Activated CD4-positive, CD25-positive, alpha-beta regulatory T cell treated with anti-CD3 and anti-CD28 coated beads, Interleukin-2, amount 50 U/mL, for 24 hours (primary cell): ENCODE measurements at regions not wholly inside any gene's neighbourhood (a gene's known extent, or its start where the extent isn't known, plus 50 kb on each side); places are given as distances from the start of the nearest gene placed in this dataset.

Source experiments
- ATAC-seq, 2 donors: fragments of 150-1000 bp; cut with Tn5 transposase; one replicate each; pipeline ENCODE4 v1.10.0; 2021; ENCODE audit warnings: mild to moderate bottlenecking in 1 of 2, moderate library complexity in 1 of 2

DNA sequence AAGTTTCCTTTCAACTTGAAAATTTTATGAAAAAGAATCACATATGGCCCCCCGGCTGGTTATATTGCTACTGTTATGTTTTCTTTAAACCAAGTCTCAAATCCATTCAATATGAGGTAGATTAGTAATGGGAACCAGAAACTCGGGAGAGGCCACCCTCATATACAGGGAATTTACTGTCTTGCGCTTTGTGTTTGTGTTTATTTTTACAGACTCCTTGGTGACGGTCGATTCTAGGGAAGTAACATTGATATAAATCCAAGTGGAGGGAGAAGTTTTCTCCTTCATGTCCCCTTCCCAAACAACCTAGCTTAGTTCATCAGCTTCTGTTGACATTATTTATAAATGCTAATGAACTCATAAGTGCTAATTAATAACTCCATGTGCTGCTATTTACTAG lies 163.5 kb upstream of the LMO4 start:
- ATAC-seq: no peak

- no peak for ATAC-seq
Measured at GRCh38 chr1:87167157-87167789, 161.4 kb upstream of the LMO4 start.

DNA sequence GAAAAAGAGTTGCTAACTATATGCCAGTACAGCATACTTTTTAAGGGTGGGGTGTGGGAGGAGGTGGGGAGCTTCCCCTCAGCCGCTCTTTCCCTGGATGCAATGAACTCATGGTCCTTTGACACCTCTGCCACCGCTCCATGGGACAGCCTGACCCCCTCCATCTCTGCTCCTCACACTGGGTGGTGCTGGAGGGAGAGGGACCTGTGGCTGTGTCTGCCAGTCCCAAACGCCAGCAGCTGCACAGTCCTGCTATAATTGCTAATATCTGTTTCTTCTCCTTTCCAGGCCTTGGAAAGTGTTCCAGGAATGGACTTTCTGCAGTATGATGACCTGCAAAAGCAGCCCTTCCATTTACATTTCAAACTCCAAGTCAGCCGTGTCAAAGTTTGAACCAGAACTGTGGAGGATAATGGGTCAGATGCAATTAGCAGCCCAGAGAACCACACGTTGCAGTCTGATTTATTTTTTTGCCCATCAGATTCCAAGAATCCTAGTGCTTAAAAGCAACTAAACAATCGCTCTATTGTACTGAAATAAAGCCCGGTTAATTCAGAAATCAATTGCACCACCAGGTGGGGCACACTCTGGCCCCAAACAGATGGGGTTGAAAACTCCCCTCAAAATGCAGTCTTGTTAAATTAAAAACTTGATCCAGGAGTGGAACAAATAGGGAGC lies 160.7 kb upstream of the LMO4 start:
- ATAC-seq: no peak

- no peak for ATAC-seq
Measured at GRCh38 chr1:87169263-87169910, 159.3 kb upstream of the LMO4 start.

DNA sequence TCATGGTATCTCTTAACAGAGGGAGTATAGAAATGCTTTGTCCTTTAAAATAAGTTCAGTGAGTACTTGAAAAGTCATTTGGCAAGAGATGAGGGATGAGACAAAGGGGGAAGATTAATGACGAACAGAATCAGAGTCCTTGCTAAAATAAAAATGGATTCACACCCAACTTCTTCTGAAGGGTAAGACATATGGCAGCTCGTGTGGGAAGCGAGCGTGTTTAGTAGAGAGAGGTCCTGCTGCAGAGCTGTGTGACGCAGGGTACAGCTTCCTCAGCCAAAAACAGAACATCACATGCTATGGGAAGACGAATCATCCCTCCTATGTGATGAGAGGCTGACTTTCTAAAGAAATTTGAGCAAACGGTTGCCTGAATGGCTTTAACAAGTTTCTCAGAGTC lies 158.5 kb upstream of the LMO4 start:
- ATAC-seq: no peak

GRCh38 chr1:87170931-87171598 lies 157.6 kb upstream of the LMO4 start:
- ATAC-seq: no peak

- ATAC-seq: no peak
Measured at GRCh38 chr1:87173231-87173630, 155.4 kb upstream of the LMO4 start.

GRCh38 chr1:87174724-87175245 lies 153.9 kb upstream of the LMO4 start:
- no peak for ATAC-seq

GRCh38 chr1:87176087-87176486 lies 152.6 kb upstream of the LMO4 start:
- ATAC-seq: no peak

DNA sequence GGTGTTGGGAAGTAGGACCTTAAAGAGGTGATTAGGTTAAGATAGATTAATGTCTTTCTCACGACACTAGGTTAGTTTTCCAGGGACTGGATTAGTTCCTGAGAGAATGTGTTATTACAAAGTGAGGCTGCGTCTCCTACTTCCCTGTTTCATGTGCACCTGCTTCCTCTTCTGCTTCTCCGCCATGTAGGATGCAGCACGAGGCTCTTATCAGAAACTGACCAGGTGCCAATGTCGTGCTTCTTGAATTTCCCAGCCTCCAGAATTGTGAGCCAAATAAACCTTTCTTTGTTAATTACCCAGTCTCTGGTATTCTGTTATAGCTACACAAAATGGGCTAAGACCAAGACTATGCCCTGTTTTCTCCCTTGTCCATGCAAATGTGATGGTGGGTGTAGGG lies 152.2 kb upstream of the LMO4 start:
- no peak for ATAC-seq

- ATAC-seq: no peak
Measured at GRCh38 chr1:87178441-87178840, 150.2 kb upstream of the LMO4 start.

- no peak for ATAC-seq
Measured at GRCh38 chr1:87179076-87179810, 149.4 kb upstream of the LMO4 start.

GRCh38 chr1:87179851-87180519 lies 148.7 kb upstream of the LMO4 start:
- no peak for ATAC-seq

DNA sequence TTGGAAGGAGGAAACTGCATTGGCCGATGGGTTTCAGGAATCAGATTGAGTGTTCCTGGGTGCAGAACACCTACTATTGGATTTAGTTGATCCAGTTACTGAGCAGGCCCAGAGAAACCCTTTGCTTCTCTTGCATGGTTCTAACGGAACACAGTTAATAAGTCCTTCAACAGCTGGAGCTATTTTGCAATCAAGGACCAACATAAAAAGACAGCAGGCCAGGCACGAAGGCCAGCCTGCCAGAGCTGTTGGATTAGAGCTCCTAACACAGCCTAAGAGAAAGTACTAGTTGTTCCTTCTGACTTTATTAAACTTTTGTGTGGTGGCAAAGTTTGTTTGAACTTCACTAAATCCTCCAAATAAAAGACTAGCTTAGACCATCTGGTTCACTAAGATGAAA lies 148.0 kb upstream of the LMO4 start:
- no peak for ATAC-seq

DNA sequence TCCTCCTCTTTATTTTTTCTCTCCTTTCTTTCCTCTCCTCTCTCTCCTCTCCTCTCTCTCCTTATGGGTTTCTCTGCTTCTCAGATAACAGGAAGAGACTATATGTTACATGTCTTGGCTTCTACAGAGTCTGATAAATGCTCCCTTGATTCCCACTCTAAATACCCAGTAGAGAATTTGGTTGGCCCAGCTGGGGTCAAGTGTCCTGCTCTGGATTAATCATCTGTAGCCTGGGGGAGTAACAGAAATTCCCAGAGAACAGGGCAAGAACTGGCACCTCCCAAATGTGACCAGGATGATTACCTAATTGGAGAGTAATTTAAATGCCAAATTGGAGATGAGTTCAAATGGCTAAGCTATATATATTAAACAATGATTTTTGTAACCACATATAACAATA lies 146.1 kb upstream of the LMO4 start:
- no peak for ATAC-seq

DNA sequence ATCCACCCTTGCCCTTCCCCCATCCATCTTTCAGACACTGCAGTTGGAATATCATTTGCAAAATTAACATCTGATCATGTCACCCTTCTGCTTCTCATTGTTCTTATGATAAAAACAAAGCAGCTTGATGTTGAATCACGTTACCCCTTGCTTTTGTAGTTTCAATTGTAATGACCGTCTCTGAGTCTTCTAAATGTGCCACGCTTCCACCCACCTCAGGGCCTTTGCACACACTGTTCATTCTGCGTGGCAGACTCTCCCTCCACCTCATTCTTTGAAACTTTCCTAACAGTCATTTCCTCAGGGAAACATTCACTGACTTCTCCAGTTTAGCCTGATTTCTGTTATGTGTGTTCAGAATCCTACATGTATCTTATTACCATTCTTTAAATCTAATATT lies 143.6 kb upstream of the LMO4 start:
- no peak for ATAC-seq

GRCh38 chr1:87186346-87186745 lies 142.3 kb upstream of the LMO4 start:
- no peak for ATAC-seq

DNA sequence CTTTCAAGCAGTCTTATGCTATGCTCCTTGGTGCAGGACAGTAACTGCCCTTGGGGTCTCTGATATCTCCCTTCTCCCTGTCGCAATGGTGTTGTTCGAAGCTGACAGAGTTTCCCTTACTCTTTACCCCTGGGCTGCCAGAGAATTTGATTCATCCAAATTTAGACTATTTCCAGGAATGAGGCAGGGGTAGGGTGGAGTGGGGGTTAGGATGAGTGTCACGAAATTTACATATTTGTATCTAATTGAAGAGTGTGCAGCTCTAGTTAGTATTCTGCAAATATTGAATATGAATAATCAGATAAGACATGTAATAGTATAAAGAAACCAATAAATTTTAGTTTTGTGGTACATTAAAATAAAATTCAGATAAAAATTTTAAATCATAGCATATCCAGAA lies 140.0 kb upstream of the LMO4 start:
- no peak for ATAC-seq

DNA sequence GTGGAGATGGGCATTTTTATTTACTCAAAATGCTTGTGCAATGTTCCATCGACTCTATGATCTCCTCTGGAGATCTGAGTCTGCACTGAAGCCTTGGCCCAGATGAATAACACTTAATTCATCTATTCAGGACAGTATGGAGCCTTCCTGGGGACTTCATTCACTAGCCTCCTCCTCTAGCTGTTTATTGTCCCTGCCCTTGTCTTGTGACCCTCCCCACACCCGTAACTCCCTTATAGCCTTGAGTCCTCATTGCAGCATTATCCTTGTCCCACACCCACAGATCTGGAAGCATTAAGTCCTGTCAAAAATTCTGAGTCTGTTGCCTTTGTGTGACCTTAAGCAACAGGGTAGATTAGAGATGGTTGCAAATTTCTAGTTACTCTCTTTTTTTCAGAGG lies 138.3 kb upstream of the LMO4 start:
- no peak for ATAC-seq

- no peak for ATAC-seq
Measured at GRCh38 chr1:87191646-87192045, 137.0 kb upstream of the LMO4 start.

DNA sequence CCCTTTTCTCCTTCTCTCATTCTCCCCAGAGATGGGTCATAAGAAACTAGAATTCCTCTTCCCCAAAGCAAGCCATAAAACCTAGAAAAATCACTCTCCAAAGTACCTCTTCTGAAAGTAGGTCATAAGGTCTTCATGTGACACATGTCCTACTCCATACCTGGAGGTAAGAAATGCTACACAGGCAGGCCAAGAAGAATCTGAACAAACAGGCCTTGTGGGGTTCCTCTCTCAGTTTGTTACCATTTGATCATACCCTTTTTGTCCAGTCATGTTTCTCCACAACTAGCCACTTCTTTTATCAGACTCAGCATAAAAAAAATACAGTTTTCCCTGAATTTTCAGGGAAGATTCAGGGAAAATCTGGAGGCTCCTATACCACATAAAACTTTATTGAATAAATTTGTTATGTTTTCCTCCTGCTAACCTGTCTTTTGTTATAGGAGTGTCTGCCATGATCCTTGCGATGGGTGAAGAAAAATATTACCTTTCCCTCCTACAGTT lies 134.4 kb upstream of the LMO4 start:
- no peak for ATAC-seq

DNA sequence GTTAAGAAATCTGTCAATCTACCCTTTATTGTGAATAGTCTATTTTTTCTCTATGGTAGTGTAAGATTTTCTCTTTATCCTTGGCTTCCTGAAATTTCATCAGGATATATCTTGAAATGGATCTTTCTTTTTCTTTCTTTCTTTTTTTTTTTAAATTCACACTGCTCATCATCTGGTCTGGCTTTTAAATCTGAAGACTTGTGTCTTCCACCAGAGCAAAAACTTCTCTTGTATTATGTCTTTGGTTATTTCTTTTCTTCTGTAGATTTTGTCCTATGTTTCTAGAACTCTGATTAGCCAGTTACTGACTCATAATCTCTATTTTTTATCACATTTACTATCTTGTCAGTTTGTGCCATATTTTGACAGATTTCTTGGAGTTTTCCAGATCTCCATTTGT lies 133.8 kb upstream of the LMO4 start:
- no peak for ATAC-seq
